PC-3 (cell line): ENCODE measurements at regions not wholly inside any gene's neighbourhood (a gene's known extent, or its start where the extent isn't known, plus 50 kb on each side); places are given as distances from the start of the nearest gene placed in this dataset.

Experiments used
- ATAC-seq: fragments of 200-7000 bp; cut with Tn5 transposase; 2 replicates; pipeline ENCODE4 v1.9.1; 2020; ENCODE audit warnings: mild to moderate bottlenecking, moderate library complexity
- BruUV-seq: library from RNA; stranded (reverse); fragments of 400-500 nt; replicated peaks from 2 replicates; lab custom pipeline; 2021; lab: Mats Ljungman, UMichigan
- CTCF ChIA-PET: fragments of 300-600 bp; sonication (Branson Sonifier 250); formaldehyde crosslinking; loops from one replicate; lab custom pipeline; 2022; ENCODE audit warnings: antibody characterized with exemption; lab: Charles Lee
- POLR2A ChIA-PET: fragments of 300-600 bp; sonication (Branson Sonifier 250); formaldehyde crosslinking; loops from one replicate; lab custom pipeline; 2022; ENCODE audit warnings: antibody characterized with exemption; ENCODE audit not compliant: unreplicated experiment; lab: Charles Lee
- DNase-seq: peaks from one replicate; pipeline ENCODE4 v3.0.0-alpha.2; 2015
- H2AFZ ChIP-seq: fragments of 300-600 bp; sonication (generic); 2 replicates; pipeline ENCODE4 v1.6.0; 2016; ENCODE audit warnings: antibody characterized with exemption, low read length
- H3F3A ChIP-seq: fragments of 300-600 bp; sonication (generic); one replicate; pipeline ENCODE4 v1.6.0; 2017; ENCODE audit warnings: antibody characterized with exemption, low read length, control low read depth, mild to moderate bottlenecking; ENCODE audit not compliant: unreplicated experiment
- H3K27ac ChIP-seq: fragments of 300-600 bp; sonication (generic); 2 replicates; pipeline ENCODE4 v1.5.1; 2016; ENCODE audit warnings: mild to moderate bottlenecking, low read length
- H3K27me3 ChIP-seq: fragments of 300-600 bp; sonication (generic); 2 replicates; pipeline ENCODE4 v1.6.1; 2016; ENCODE audit warnings: low read length, mixed read lengths
- H3K36me3 ChIP-seq: fragments of 300-600 bp; sonication (generic); 2 replicates; pipeline ENCODE4 v1.6.1; 2016; ENCODE audit warnings: low read depth, mixed run types, low read length, mixed read lengths
- H3K4me1 ChIP-seq: fragments of 300-600 bp; sonication (generic); 2 replicates; pipeline ENCODE4 v1.5.1; 2016; ENCODE audit warnings: low read length; ENCODE audit not compliant: insufficient read depth
- H3K4me2 ChIP-seq: fragments of 300-600 bp; sonication (generic); 2 replicates; pipeline ENCODE4 v1.6.0; 2016; ENCODE audit warnings: low read length
- H3K4me3 ChIP-seq: fragments of 300-600 bp; sonication (generic); 2 replicates; pipeline ENCODE4 v1.5.1; 2016; ENCODE audit warnings: mild to moderate bottlenecking, low read length, mixed read lengths
- H3K79me2 ChIP-seq: fragments of 300-600 bp; sonication (generic); 2 replicates; pipeline ENCODE4 v1.6.1; 2017; ENCODE audit warnings: low read length, mixed read lengths
- H3K9ac ChIP-seq: fragments of 300-600 bp; sonication (generic); 2 replicates; pipeline ENCODE4 v1.6.0; 2016; ENCODE audit warnings: mild to moderate bottlenecking, low read length
- H3K9me2 ChIP-seq: fragments of 300-600 bp; sonication (generic); replicated peaks from 2 replicates; pipeline ENCODE4 v1.6.1; 2016; ENCODE audit warnings: mixed run types, low read length, mixed read lengths
- H3K9me3 ChIP-seq: fragments of 300-600 bp; sonication (generic); 2 replicates; pipeline ENCODE4 v1.6.1; 2016; ENCODE audit warnings: low read length, mixed read lengths
- H4K20me1 ChIP-seq: fragments of 300-600 bp; sonication (generic); 2 replicates; pipeline ENCODE4 v1.6.1; 2016; ENCODE audit warnings: low read length, mixed read lengths
- CTCF ChIP-seq: fragments of 300-600 bp; sonication (generic); conservative IDR thresholded peaks from 2 replicates; pipeline ENCODE4 v1.5.1; 2017; ENCODE audit warnings: antibody characterized with exemption, low read depth, mild to moderate bottlenecking, low read length
- EZH2 ChIP-seq: fragments of 300-600 bp; sonication (generic); IDR thresholded peaks from one replicate; pipeline ENCODE4 v1.6.1; 2017; ENCODE audit warnings: antibody characterized with exemption, mild to moderate bottlenecking, low read length; ENCODE audit not compliant: unreplicated experiment
- EZH2phosphoT487 ChIP-seq: fragments of 300-600 bp; sonication (generic); IDR thresholded peaks from 2 replicates; pipeline ENCODE4 v1.6.1; 2018; ENCODE audit warnings: mild to moderate bottlenecking, antibody characterized with exemption, low read length, borderline replicate concordance
- intact Hi-C: fragments of 100-400 bp; cut with micrococcal nuclease; formaldehyde crosslinking; loops from 2 replicates; pipeline ENCODE4 v1.9.0; 2023

GRCh38 chr15:62807539-62808130 lies 234.9 kb upstream of the TPM1 start:
- Histone ChIP-seq H4K20me1 (no peaks in the 10 kb centered on the region), H3K9me2 (no peaks in the 10 kb centered on the region), H3K27ac (no peak overlapping the region), H3K4me2 (no peak overlapping the region), H3K79me2 (no peaks in the 10 kb centered on the region), H3K9ac (no peak overlapping the region), H3K9me3 (no peaks in the 10 kb centered on the region), H3K4me3 (no peak overlapping the region), H2AFZ (no peak overlapping the region), H3K27me3 (no peaks in the 10 kb centered on the region), H3K36me3 (no peaks in the 10 kb centered on the region), H3F3A (no peaks in the 10 kb centered on the region), H3K4me1 (peaks cover 7% of the 10 kb centered on the region)
- CTCF ChIA-PET: no interaction called here
- DNase-seq (no peak), ATAC-seq (no peak)
- POLR2A ChIA-PET: no interaction called here
- no TSS peak for BruUV-seq
- intact Hi-C loops: no loop called here
- TF ChIP-seq EZH2 (no peak), EZH2phosphoT487 (no peak), CTCF (no peak)

GRCh38 chr15:62809115-62809967 lies 233.2 kb upstream of the TPM1 start:
- no peak for DNase-seq
- H3F3A ChIP-seq: no peaks in the 10 kb centered on the region
- no peak for ATAC-seq
- no peak overlapping the region for H2AFZ ChIP-seq
- no peaks in the 10 kb centered on the region for H3K36me3 ChIP-seq
- H3K9ac ChIP-seq: no peak overlapping the region
- POLR2A ChIA-PET: no interaction called here
- no peaks in the 10 kb centered on the region for H4K20me1 ChIP-seq
- no peak overlapping the region for H3K27ac ChIP-seq
- H3K27me3 ChIP-seq: no peaks in the 10 kb centered on the region
- CTCF ChIA-PET: interaction anchor here (0.5 kb wide), 1 partner anchor 67 kb away, joined by 9 read pairs; no protein-coding TSS in a partner anchor
- intact Hi-C loops: no loop called here
- TF ChIP-seq CTCF: no peak
- no peak for TF ChIP-seq EZH2
- TF ChIP-seq EZH2phosphoT487: no peak
- no peaks in the 10 kb centered on the region for H3K9me3 ChIP-seq
- peaks cover 8% of the 10 kb centered on the region for H3K4me1 ChIP-seq
- no TSS peak for BruUV-seq
- no peaks in the 10 kb centered on the region for H3K9me2 ChIP-seq
- no peak overlapping the region for H3K4me3 ChIP-seq
- H3K4me2 ChIP-seq: no peak overlapping the region
- no peaks in the 10 kb centered on the region for H3K79me2 ChIP-seq

GRCh38 chr15:62809968-62810260 lies 232.6 kb upstream of the TPM1 start:
- peaks cover 8% of the 10 kb centered on the region for H3K4me1 ChIP-seq
- no peak overlapping the region for H3K4me3 ChIP-seq
- no peaks in the 10 kb centered on the region for H3K9me2 ChIP-seq
- TF ChIP-seq CTCF (no peak), EZH2phosphoT487 (no peak), EZH2 (no peak)
- ChIA-PET POLR2A (no interaction called here), CTCF (no interaction called here)
- no peak overlapping the region for H3K27ac ChIP-seq
- no TSS peak for BruUV-seq
- no peaks in the 10 kb centered on the region for H3K36me3 ChIP-seq
- H3F3A ChIP-seq: no peaks in the 10 kb centered on the region
- H3K27me3 ChIP-seq: no peaks in the 10 kb centered on the region
- DNase-seq (no peak), ATAC-seq (no peak)
- no peak overlapping the region for H3K4me2 ChIP-seq
- intact Hi-C loops: no loop called here
- H2AFZ ChIP-seq: no peak overlapping the region
- H3K79me2 ChIP-seq: no peaks in the 10 kb centered on the region
- H3K9ac ChIP-seq: no peak overlapping the region
- no peaks in the 10 kb centered on the region for H3K9me3 ChIP-seq
- H4K20me1 ChIP-seq: no peaks in the 10 kb centered on the region
